Transverse colon (tissue), 3 donors: ENCODE measurements at regions not wholly inside any gene's neighbourhood (a gene's known extent, or its start where the extent isn't known, plus 50 kb on each side); places are given as distances from the start of the nearest gene placed in this dataset.
A peak's percentile ranks its signal among the peaks of the same experiment; 100 is the strongest.

Experiments used
- CTCF ChIP-seq, 5 experiments: fragments of 200-600 bp in 3 of 5; fragments of 450-650 bp in 2 of 5; sonication (generic) in 3 of 5; IDR thresholded peaks; 1 replicate in 2 of 5; 2 replicates in 3 of 5; pipeline ENCODE4 v1.5.1; 2016 to 2017; ENCODE audit warnings: antibody characterized with exemption in 5 of 5, inconsistent platforms in 3 of 5, mild to moderate bottlenecking in 2 of 5, moderate library complexity in 1 of 5
- POLR2A ChIP-seq: fragments of 450-650 bp; IDR thresholded peaks from one replicate; pipeline ENCODE4 v1.6.1; 2016; ENCODE audit warnings: antibody characterized with exemption, mild to moderate bottlenecking, moderate library complexity

GRCh38 chr12:124388679-124389137 lies 93.8 kb downstream of the RFLNA start:
- peak in 1 of 5 experiments; percentile 14 for TF ChIP-seq CTCF (IDR thresholded peaks at IDR 0.05)
- no peak for TF ChIP-seq POLR2A
